ENCODE measurements at regions not wholly inside any gene's neighbourhood (a gene's known extent, or its start where the extent isn't known, plus 50 kb on each side); places are given as distances from the start of the nearest gene placed in this dataset.

DNA sequence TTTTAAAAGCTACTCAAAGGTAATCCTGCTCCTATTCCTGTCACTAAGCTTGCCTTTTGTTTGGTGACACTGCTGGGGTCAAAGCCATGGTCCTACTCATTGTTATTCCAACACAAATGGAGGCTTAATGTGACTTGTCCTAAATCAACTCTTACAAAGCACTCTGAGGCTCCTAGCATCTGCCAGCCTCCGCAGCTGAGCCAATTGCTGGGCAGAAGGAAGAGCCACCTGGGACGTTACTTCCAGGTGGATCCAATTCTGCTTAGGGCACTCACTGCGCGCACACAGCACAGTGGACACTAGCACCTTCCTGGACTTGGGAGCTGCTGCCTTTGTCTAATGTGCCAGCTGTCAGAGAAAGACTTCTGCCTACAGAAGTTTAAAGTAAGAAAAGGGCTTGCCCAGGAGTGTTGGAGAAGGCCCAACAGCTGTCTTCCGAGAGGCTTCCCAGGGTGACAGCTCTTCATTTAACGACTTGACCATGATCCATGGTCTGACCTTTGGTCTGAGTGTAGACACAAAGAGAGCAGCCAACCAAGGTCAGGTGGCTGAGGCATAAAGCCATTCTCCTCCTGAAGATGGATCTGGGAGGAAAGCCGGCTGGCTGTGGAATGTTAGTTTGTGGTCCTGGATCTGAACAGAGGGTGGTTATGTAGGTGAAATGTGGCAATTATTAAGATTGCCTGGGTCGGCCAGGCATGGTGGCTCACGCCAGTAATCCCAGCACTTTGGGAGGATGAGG lies 102.2 kb downstream of the AQP9 start:
- TF ChIP-seq, protein P1, sequence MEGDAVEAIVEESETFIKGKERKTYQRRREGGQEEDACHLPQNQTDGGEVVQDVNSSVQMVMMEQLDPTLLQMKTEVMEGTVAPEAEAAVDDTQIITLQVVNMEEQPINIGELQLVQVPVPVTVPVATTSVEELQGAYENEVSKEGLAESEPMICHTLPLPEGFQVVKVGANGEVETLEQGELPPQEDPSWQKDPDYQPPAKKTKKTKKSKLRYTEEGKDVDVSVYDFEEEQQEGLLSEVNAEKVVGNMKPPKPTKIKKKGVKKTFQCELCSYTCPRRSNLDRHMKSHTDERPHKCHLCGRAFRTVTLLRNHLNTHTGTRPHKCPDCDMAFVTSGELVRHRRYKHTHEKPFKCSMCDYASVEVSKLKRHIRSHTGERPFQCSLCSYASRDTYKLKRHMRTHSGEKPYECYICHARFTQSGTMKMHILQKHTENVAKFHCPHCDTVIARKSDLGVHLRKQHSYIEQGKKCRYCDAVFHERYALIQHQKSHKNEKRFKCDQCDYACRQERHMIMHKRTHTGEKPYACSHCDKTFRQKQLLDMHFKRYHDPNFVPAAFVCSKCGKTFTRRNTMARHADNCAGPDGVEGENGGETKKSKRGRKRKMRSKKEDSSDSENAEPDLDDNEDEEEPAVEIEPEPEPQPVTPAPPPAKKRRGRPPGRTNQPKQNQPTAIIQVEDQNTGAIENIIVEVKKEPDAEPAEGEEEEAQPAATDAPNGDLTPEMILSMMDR (conservative IDR thresholded peaks at IDR 0.05 in 1 of 2, IDR thresholded peaks at IDR 0.05 in 1 of 2; ENCODE audit: extremely low read depth in 1 of 2, insufficient read depth in 1 of 2, low read depth in 1 of 2, low read length in 2 of 2): no peak
- no peak for TF ChIP-seq EZH2 (IDR thresholded peaks at IDR 0.05; ENCODE audit: borderline replicate concordance, low read length)

All from mammary epithelial cell (primary cell).